ENCODE measurements at regions not wholly inside any gene's neighbourhood (a gene's known extent, or its start where the extent isn't known, plus 50 kb on each side); places are given as distances from the start of the nearest gene placed in this dataset.

- intact Hi-C loops (cut with DNase I): no loop called here
- H3K27me3 ChIP-seq: no peaks in the 10 kb centered on the region
- TF ChIP-seq CTCF (IDR thresholded peaks at IDR 0.05) (no peak), POLR2A (IDR thresholded peaks at IDR 0.05) (no peak)
- H3K36me3 ChIP-seq: no peaks in the 10 kb centered on the region
- 88 to 90% methylated on average over 3 to 4 of the region's 4 CpGs for WGBS, 2 donors
- H3K27ac ChIP-seq: no peak overlapping the region
- no peaks in the 10 kb centered on the region for H3K9me3 ChIP-seq
- H3K4me3 ChIP-seq (replicated peaks in 1 of 3): no peak overlapping the region
- H3K4me1 ChIP-seq: no peaks in the 10 kb centered on the region
- peak in 1 of 2 donors; percentile 13 for DNase-seq
Observed at GRCh38 chr10:47243791-47244190, 56.2 kb upstream of the GDF10 start.

GRCh38 chr10:47244560-47245500 is 55.2 kb upstream of the GDF10 start:
- intact Hi-C loops (cut with DNase I): no loop called here
- TF ChIP-seq CTCF (IDR thresholded peaks at IDR 0.05): no peak
- no peak for TF ChIP-seq POLR2A (IDR thresholded peaks at IDR 0.05)

GRCh38 chr10:47245731-47246350 is 54.2 kb upstream of the GDF10 start:
- 92 to 100% methylated on average over 5 to 6 of the region's 6 CpGs for WGBS, 2 donors
- intact Hi-C loops (cut with DNase I): no loop called here
- Histone ChIP-seq H3K4me1 (no peaks in the 10 kb centered on the region), H3K27me3 (no peaks in the 10 kb centered on the region), H3K27ac (no peak overlapping the region), H3K4me3 (replicated peaks in 1 of 3) (no peak overlapping the region), H3K9me3 (no peaks in the 10 kb centered on the region), H3K36me3 (no peaks in the 10 kb centered on the region)
- DNase-seq: no peak
- TF ChIP-seq POLR2A (IDR thresholded peaks at IDR 0.05): no peak
- TF ChIP-seq CTCF (IDR thresholded peaks at IDR 0.05): no peak

More at GRCh38 chr10:47244560-47245500, 55.2 kb upstream of the GDF10 start:
- Histone ChIP-seq H3K4me3 (replicated peaks in 1 of 3) (no peak overlapping the region), H3K27ac (no peak overlapping the region), H3K9me3 (no peaks in the 10 kb centered on the region), H3K27me3 (no peaks in the 10 kb centered on the region), H3K36me3 (no peaks in the 10 kb centered on the region), H3K4me1 (no peaks in the 10 kb centered on the region)
- no peak for DNase-seq
- WGBS, 2 donors: 85 to 89% methylated on average over 12 to 15 of the region's 15 CpGs

GRCh38 chr10:47246406-47247147 is 53.4 kb upstream of the GDF10 start:
- Histone ChIP-seq H3K36me3 (no peaks in the 10 kb centered on the region), H3K4me1 (no peaks in the 10 kb centered on the region), H3K27me3 (no peaks in the 10 kb centered on the region), H3K4me3 (replicated peaks in 1 of 3) (no peak overlapping the region), H3K27ac (no peak overlapping the region), H3K9me3 (no peaks in the 10 kb centered on the region)
- 82 to 89% methylated on average over 4 to 5 of the region's 6 CpGs for WGBS, 2 donors
- TF ChIP-seq CTCF (IDR thresholded peaks at IDR 0.05): no peak
- TF ChIP-seq POLR2A (IDR thresholded peaks at IDR 0.05): no peak
- intact Hi-C loops (cut with DNase I): no loop called here
- no peak for DNase-seq

Measured in thyroid gland (tissue), 4 donors.